PC-9 (cell line): ENCODE measurements at regions not wholly inside any gene's neighbourhood (a gene's known extent, or its start where the extent isn't known, plus 50 kb on each side); places are given as distances from the start of the nearest gene placed in this dataset.

Source experiments
- BruUV-seq: library from RNA; stranded (reverse); fragments of 400-500 nt; replicated peaks from 2 replicates; lab custom pipeline; 2021; lab: Mats Ljungman, UMichigan
- CTCF ChIA-PET: fragments of 300-600 bp; sonication (Branson Sonifier 250); formaldehyde crosslinking; loops from one replicate; lab custom pipeline; 2022; ENCODE audit warnings: antibody characterized with exemption; lab: Charles Lee
- POLR2A ChIA-PET: fragments of 300-600 bp; sonication (Branson Sonifier 250); formaldehyde crosslinking; loops from one replicate; lab custom pipeline; 2022; ENCODE audit warnings: antibody characterized with exemption; ENCODE audit not compliant: unreplicated experiment; lab: Charles Lee
- DNase-seq, 2 experiments: peaks; one replicate each; pipeline versions ENCODE4 v3.0.0 to v3.0.0-alpha.2; 2015 to 2022; ENCODE audit warnings: mixed read lengths in 1 of 2
- H2AFZ ChIP-seq: fragments of 200-600 bp; sonication (generic); 2 replicates; pipeline ENCODE4 v1.8.1; 2017; ENCODE audit warnings: antibody characterized with exemption
- H3F3A ChIP-seq: fragments of 200-600 bp; sonication (generic); 2 replicates; pipeline ENCODE4 v1.8.1; 2017; ENCODE audit warnings: antibody characterized with exemption, mild to moderate bottlenecking, low read depth; ENCODE audit not compliant: insufficient read depth
- H3K27ac ChIP-seq: fragments of 200-600 bp; sonication (generic); 2 replicates; pipeline ENCODE4 v1.6.1; 2016; ENCODE audit warnings: mixed run types
- H3K27me3 ChIP-seq: fragments of 200-600 bp; sonication (generic); 2 replicates; pipeline ENCODE4 v1.6.1; 2016; ENCODE audit warnings: low read depth, mixed run types; ENCODE audit not compliant: insufficient read depth
- H3K36me3 ChIP-seq: fragments of 200-600 bp; sonication (generic); 2 replicates; pipeline ENCODE4 v1.6.1; 2016; ENCODE audit warnings: low read depth, mixed run types
- H3K4me1 ChIP-seq: fragments of 200-600 bp; sonication (generic); replicated peaks from 2 replicates; pipeline ENCODE4 v1.6.1; 2016; ENCODE audit warnings: mixed run types; ENCODE audit not compliant: insufficient read depth
- H3K4me2 ChIP-seq: fragments of 200-600 bp; sonication (generic); 2 replicates; pipeline ENCODE4 v1.6.1; 2017; ENCODE audit warnings: mixed run types
- H3K4me3 ChIP-seq: fragments of 200-600 bp; sonication (generic); 2 replicates; pipeline ENCODE4 v1.6.1; 2016; ENCODE audit warnings: mixed run types
- H3K79me2 ChIP-seq: fragments of 200-600 bp; sonication (generic); 2 replicates; pipeline ENCODE4 v1.6.1; 2017; ENCODE audit warnings: low read depth, mixed run types
- H3K9me2 ChIP-seq: fragments of 200-600 bp; sonication (generic); 2 replicates; pipeline ENCODE4 v1.8.1; 2017; ENCODE audit warnings: mild to moderate bottlenecking; ENCODE audit not compliant: insufficient read depth
- H3K9me3 ChIP-seq: fragments of 200-600 bp; sonication (generic); 2 replicates; pipeline ENCODE4 v1.8.1; 2016; ENCODE audit warnings: low read depth; ENCODE audit not compliant: insufficient read depth
- H4K20me1 ChIP-seq: fragments of 200-600 bp; sonication (generic); 2 replicates; pipeline ENCODE4 v1.8.1; 2017; ENCODE audit not compliant: insufficient read depth
- EZH2 ChIP-seq: fragments of 200-600 bp; sonication (generic); IDR thresholded peaks from 2 replicates; pipeline ENCODE4 v1.8.0; 2017; ENCODE audit warnings: antibody characterized with exemption, low read depth
- intact Hi-C: fragments of 100-400 bp; cut with micrococcal nuclease; formaldehyde crosslinking; loops from one replicate; pipeline ENCODE4 v1.10.0; 2022; ENCODE audit not compliant: unreplicated experiment
- TF ChIP-seq, protein P1 (sequence below): fragments of 200-600 bp; sonication (generic); conservative IDR thresholded peaks from 2 replicates; pipeline ENCODE4 v1.6.1; 2017; ENCODE audit warnings: mixed run types, antibody characterized with exemption, mild to moderate bottlenecking, moderate library complexity

DNA sequence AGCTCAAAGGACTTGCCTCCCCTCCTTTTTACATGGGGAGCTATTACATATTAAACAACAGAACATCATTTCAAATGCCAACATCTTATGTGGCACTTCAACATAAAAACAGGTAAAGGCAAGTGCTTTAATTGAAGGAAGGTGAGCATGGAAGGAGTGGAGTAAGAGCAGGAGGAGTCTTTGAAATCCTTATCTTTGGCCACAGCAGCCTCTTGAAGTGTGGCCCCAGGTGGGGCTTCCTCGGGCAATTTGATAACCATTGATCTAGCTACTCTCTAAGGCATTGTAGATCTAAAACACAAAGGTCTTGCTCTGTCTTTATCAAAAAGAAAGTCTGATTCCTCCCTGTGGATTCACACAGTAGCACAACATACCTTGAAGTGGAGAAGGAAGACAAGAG is 70.9 kb upstream of the PPP2R5A start:
- Histone ChIP-seq H3K9me2 (no peaks in the 10 kb centered on the region), H3K36me3 (no peaks in the 10 kb centered on the region), H3K4me3 (no peak overlapping the region), H4K20me1 (no peaks in the 10 kb centered on the region), H3K4me2 (no peak overlapping the region), H3K79me2 (no peaks in the 10 kb centered on the region), H3F3A (no peaks in the 10 kb centered on the region), H3K27ac (no peak overlapping the region), H3K9me3 (no peaks in the 10 kb centered on the region), H3K4me1 (no peaks in the 10 kb centered on the region), H2AFZ (no peak overlapping the region), H3K27me3 (no peaks in the 10 kb centered on the region)
- POLR2A ChIA-PET, result no interaction called here
- intact Hi-C loops, result no loop called here
- CTCF ChIA-PET, result no interaction called here
- DNase-seq, result no peak
- TF ChIP-seq EZH2, result no peak
- TF ChIP-seq, protein P1, sequence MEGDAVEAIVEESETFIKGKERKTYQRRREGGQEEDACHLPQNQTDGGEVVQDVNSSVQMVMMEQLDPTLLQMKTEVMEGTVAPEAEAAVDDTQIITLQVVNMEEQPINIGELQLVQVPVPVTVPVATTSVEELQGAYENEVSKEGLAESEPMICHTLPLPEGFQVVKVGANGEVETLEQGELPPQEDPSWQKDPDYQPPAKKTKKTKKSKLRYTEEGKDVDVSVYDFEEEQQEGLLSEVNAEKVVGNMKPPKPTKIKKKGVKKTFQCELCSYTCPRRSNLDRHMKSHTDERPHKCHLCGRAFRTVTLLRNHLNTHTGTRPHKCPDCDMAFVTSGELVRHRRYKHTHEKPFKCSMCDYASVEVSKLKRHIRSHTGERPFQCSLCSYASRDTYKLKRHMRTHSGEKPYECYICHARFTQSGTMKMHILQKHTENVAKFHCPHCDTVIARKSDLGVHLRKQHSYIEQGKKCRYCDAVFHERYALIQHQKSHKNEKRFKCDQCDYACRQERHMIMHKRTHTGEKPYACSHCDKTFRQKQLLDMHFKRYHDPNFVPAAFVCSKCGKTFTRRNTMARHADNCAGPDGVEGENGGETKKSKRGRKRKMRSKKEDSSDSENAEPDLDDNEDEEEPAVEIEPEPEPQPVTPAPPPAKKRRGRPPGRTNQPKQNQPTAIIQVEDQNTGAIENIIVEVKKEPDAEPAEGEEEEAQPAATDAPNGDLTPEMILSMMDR, result no peak
- BruUV-seq, result no TSS peak

DNA sequence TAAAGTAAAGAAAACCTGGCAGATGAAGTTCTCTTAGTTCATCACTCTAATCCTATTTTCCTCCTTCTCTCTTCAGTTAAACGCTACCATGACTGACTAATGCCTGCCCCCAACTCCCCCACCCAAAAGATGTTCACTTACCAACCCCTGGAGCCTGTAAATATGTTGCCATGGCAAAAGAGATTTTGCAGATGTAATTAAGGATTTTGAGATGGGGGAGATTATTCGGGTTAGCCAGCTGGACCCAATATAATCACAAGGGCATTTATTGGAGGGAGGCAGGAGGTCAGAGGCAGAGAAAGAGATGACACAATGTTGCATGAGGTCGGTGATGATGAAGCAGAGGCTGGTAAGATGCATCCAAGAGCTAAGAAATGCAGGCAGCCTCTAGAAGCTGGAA is 69.3 kb upstream of the PPP2R5A start:
- H3K4me3 ChIP-seq, result no peak overlapping the region
- H3K9me3 ChIP-seq, result no peaks in the 10 kb centered on the region
- H3K4me2 ChIP-seq, result no peak overlapping the region
- H3K79me2 ChIP-seq, result no peaks in the 10 kb centered on the region
- H3K36me3 ChIP-seq, result no peaks in the 10 kb centered on the region
- TF ChIP-seq, protein P1, result no peak
- TF ChIP-seq EZH2, result no peak
- no TSS peak for BruUV-seq
- POLR2A ChIA-PET, result no interaction called here
- intact Hi-C loops, result no loop called here
- H2AFZ ChIP-seq, result no peak overlapping the region
- H4K20me1 ChIP-seq, result no peaks in the 10 kb centered on the region
- no peaks in the 10 kb centered on the region for H3K27me3 ChIP-seq
- H3F3A ChIP-seq, result no peaks in the 10 kb centered on the region
- H3K27ac ChIP-seq, result no peak overlapping the region
- CTCF ChIA-PET, result no interaction called here
- H3K4me1 ChIP-seq, result no peaks in the 10 kb centered on the region
- no peak for DNase-seq
- H3K9me2 ChIP-seq, result no peaks in the 10 kb centered on the region

DNA sequence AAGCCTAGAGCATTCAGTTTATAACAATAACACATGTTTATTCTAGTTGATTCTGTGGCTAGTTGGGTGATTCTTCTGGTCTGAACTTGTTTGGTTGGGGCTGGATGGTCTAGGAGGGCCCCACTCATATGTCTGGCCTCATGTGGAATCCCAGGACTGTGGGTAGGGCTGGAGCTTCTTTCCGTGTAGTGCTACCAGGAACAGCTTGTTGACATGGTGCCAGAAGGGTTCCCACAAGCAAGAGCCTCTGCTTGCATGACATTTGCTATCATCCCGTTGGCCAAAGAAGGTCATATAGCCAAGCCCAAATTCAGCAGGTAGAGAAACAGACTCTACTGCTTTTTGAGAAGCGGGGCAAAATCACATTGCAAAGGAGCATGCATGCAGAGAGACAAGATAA is 67.6 kb upstream of the PPP2R5A start:
- Histone ChIP-seq H3K4me1 (no peaks in the 10 kb centered on the region), H4K20me1 (no peaks in the 10 kb centered on the region), H3K4me2 (no peak overlapping the region), H3K79me2 (no peaks in the 10 kb centered on the region), H3K4me3 (no peak overlapping the region), H3K27me3 (no peaks in the 10 kb centered on the region), H2AFZ (no peak overlapping the region), H3K36me3 (no peaks in the 10 kb centered on the region), H3K9me3 (no peaks in the 10 kb centered on the region), H3K27ac (no peak overlapping the region), H3F3A (no peaks in the 10 kb centered on the region), H3K9me2 (no peaks in the 10 kb centered on the region)
- no peak for DNase-seq
- no peak for TF ChIP-seq EZH2
- TF ChIP-seq, protein P1, result no peak
- ChIA-PET CTCF (no interaction called here), POLR2A (no interaction called here)
- no TSS peak for BruUV-seq
- intact Hi-C loops, result no loop called here
